Fibroblast of mammary gland (primary cell): ENCODE measurements at regions not wholly inside any gene's neighbourhood (a gene's known extent, or its start where the extent isn't known, plus 50 kb on each side); places are given as distances from the start of the nearest gene placed in this dataset.
"Not testable (repeated sequence)": the region's sequence is repeated elsewhere in the genome, so short reads cannot be mapped to it uniquely, and the experiment has no call there.

Experiments
- DNase-seq: peaks from one replicate; pipeline ENCODE4 v3.0.0-alpha.2; 2010; ENCODE audit warnings: low read depth
- H3K4me3 ChIP-seq: 2 replicates; pipeline ENCODE4 v1.5.1; 2011; ENCODE audit warnings: low read depth, mild to moderate bottlenecking, low read length, moderate library complexity; ENCODE audit not compliant: control insufficient read depth
- CTCF ChIP-seq: conservative IDR thresholded peaks from 2 replicates; pipeline ENCODE4 v1.5.1; 2011; ENCODE audit warnings: low read depth, low read length, inconsistent platforms; ENCODE audit not compliant: control insufficient read depth, insufficient read depth

GRCh38 chr20:55009066-55009465 is 533.7 kb downstream of the DOK5 start:
- no peak for TF ChIP-seq CTCF
- no peak for DNase-seq

GRCh38 chr20:55004044-55004443 is 528.7 kb downstream of the DOK5 start:
- H3K4me3 ChIP-seq = no peak overlapping the region
- no peak for DNase-seq
- TF ChIP-seq CTCF = no peak

More at GRCh38 chr20:55009066-55009465, 533.7 kb downstream of the DOK5 start:
- H3K4me3 ChIP-seq = no peak overlapping the region

GRCh38 chr20:54995553-54995952 is 520.2 kb downstream of the DOK5 start:
- DNase-seq = no peak
- TF ChIP-seq CTCF = no peak
- no peak overlapping the region for H3K4me3 ChIP-seq

- no peak for DNase-seq
Observed at GRCh38 chr20:54995011-54995410, 519.6 kb downstream of the DOK5 start.

GRCh38 chr20:54985091-54985490 is 509.7 kb downstream of the DOK5 start:
- no peak for DNase-seq
- no peak for TF ChIP-seq CTCF
- H3K4me3 ChIP-seq = no peak overlapping the region

More at GRCh38 chr20:54995011-54995410, 519.6 kb downstream of the DOK5 start:
- H3K4me3 ChIP-seq = no peak overlapping the region
- no peak for TF ChIP-seq CTCF

- no peak overlapping the region for H3K4me3 ChIP-seq
- no peak for DNase-seq
- TF ChIP-seq CTCF = no peak
Observed at GRCh38 chr20:54984104-54984448, 508.7 kb downstream of the DOK5 start.

GRCh38 chr20:54983394-54984103 is 508.2 kb downstream of the DOK5 start:
- DNase-seq, H3K4me3 ChIP-seq: not testable (repeated sequence)
